SK-MEL-5 (cell line): ENCODE measurements at regions not wholly inside any gene's neighbourhood (a gene's known extent, or its start where the extent isn't known, plus 50 kb on each side); places are given as distances from the start of the nearest gene placed in this dataset.
A peak's percentile ranks its signal among the peaks of the same experiment; 100 is the strongest.

Source experiments
- DNase-seq: peaks from one replicate; pipeline ENCODE4 v3.0.0-alpha.2; 2016; ENCODE audit warnings: low read depth, low spot score
- in situ Hi-C: cut with HindIII; loops from 2 replicates; pipeline ENCODE4 v1.10.0; 2016; ENCODE audit warnings: low sequenced_read_pairs, high pct_unique_total_duplicates, low pct_unique_long_range_greater_than_20kb

GRCh38 chr2:67631483-67631882 lies 234.3 kb downstream of the ETAA1 start:
- in situ Hi-C loops, result no loop called here
- DNase-seq, result no peak

- in situ Hi-C loops, result no loop called here
- DNase-seq, result no peak
These were observed 236.2 kb downstream of the ETAA1 start for GRCh38 chr2:67633212-67633856.

- in situ Hi-C loops, result no loop called here
- no peak for DNase-seq
These were observed 241.0 kb downstream of the ETAA1 start for GRCh38 chr2:67638146-67638545.

GRCh38 chr2:67641312-67642045 lies 244.3 kb downstream of the ETAA1 start:
- in situ Hi-C loops, result no loop called here
- DNase-seq, result no peak

- no peak for DNase-seq
- in situ Hi-C loops, result no loop called here
These were observed 244.9 kb downstream of the ETAA1 start for GRCh38 chr2:67642046-67642382.

GRCh38 chr2:67642961-67643360 lies 245.8 kb downstream of the ETAA1 start:
- DNase-seq, result no peak
- in situ Hi-C loops, result no loop called here

GRCh38 chr2:67645280-67646138 lies 248.4 kb downstream of the ETAA1 start:
- DNase-seq, result no peak
- in situ Hi-C loops, result no loop called here

- no peak for DNase-seq
- in situ Hi-C loops, result no loop called here
These were observed 249.7 kb downstream of the ETAA1 start for GRCh38 chr2:67646714-67647333.

GRCh38 chr2:67649331-67650261 lies 252.5 kb downstream of the ETAA1 start:
- in situ Hi-C loops, result no loop called here
- DNase-seq, result no peak

GRCh38 chr2:67650291-67651133 lies 253.4 kb downstream of the ETAA1 start:
- in situ Hi-C loops, result no loop called here
- DNase-seq, result peak; percentile 57

- no peak for DNase-seq
- in situ Hi-C loops, result no loop called here
These were observed 254.4 kb downstream of the ETAA1 start for GRCh38 chr2:67651565-67651964.

- DNase-seq, result no peak
- in situ Hi-C loops, result no loop called here
These were observed 255.5 kb downstream of the ETAA1 start for GRCh38 chr2:67652679-67653078.

GRCh38 chr2:67656875-67657274 lies 259.7 kb downstream of the ETAA1 start:
- DNase-seq, result no peak
- in situ Hi-C loops, result no loop called here

GRCh38 chr2:67658820-67659219 lies 261.7 kb downstream of the ETAA1 start:
- in situ Hi-C loops, result no loop called here
- DNase-seq, result no peak

GRCh38 chr2:67660015-67660602 lies 263.0 kb downstream of the ETAA1 start:
- in situ Hi-C loops, result no loop called here
- DNase-seq, result no peak

GRCh38 chr2:67660871-67661270 lies 263.7 kb downstream of the ETAA1 start:
- in situ Hi-C loops, result no loop called here
- DNase-seq, result no peak
